CD4-positive, alpha-beta T cell (primary cell): ENCODE measurements at regions not wholly inside any gene's neighbourhood (a gene's known extent, or its start where the extent isn't known, plus 50 kb on each side); places are given as distances from the start of the nearest gene placed in this dataset.

Source experiments
- ATAC-seq: fragments of 200-7000 bp; cut with Tn5 transposase; one replicate; pipeline ENCODE4 v1.10.0; 2022; ENCODE audit warnings: mild to moderate bottlenecking; ENCODE audit not compliant: poor library complexity
- CTCF ChIA-PET: fragments of 350-600 bp; sonication (Branson Sonifier 250); formaldehyde crosslinking; loops from one replicate; lab custom pipeline; 2021; ENCODE audit warnings: antibody characterized with exemption, inconsistent platforms; lab: Charles Lee
- POLR2A ChIA-PET: fragments of 350-600 bp; sonication (Branson Sonifier 250); formaldehyde crosslinking; loops from one replicate; lab custom pipeline; 2021; ENCODE audit warnings: antibody characterized with exemption, inconsistent platforms; lab: Charles Lee
- DNase-seq, 14 experiments: peaks; one replicate each; pipeline ENCODE4 v3.0.0-alpha.2; 2013 to 2020; ENCODE audit warnings: mixed read lengths in 2 of 14
- H3K27ac ChIP-seq, 2 donors: one replicate each; pipeline versions ENCODE4 v1.5.1 to v1.7.0; 2013; ENCODE audit warnings: low read length in 2 of 2, low read depth in 1 of 2, mild to moderate bottlenecking in 1 of 2
- H3K27me3 ChIP-seq, 2 experiments: 1 replicate in 1 of 2; 2 replicates in 1 of 2; pipeline versions ENCODE4 v1.6.1 to v1.7.0; 2013; ENCODE audit warnings: low read length in 2 of 2, control low read depth in 1 of 2, mild to moderate bottlenecking in 1 of 2, moderate library complexity in 1 of 2; ENCODE audit not compliant: insufficient read depth in 2 of 2, control insufficient read depth in 1 of 2
- H3K36me3 ChIP-seq: one replicate; pipeline ENCODE4 v1.6.1; 2013; ENCODE audit warnings: low read length, control low read depth; ENCODE audit not compliant: insufficient read depth
- H3K4me1 ChIP-seq: one replicate; pipeline ENCODE4 v1.6.1; 2013; ENCODE audit warnings: low read length, control low read depth; ENCODE audit not compliant: insufficient read depth
- H3K4me3 ChIP-seq: one replicate; pipeline ENCODE4 v1.5.1; 2013; ENCODE audit warnings: mild to moderate bottlenecking, low read length, moderate library complexity
- H3K9me3 ChIP-seq, 2 experiments: 1 replicate in 1 of 2; 2 replicates in 1 of 2; pipeline versions ENCODE4 v1.6.1 to v1.7.0; 2013; ENCODE audit warnings: low read length in 2 of 2, mild to moderate bottlenecking in 2 of 2, control low read depth in 1 of 2, moderate library complexity in 1 of 2; ENCODE audit not compliant: control insufficient read depth in 1 of 2, insufficient read depth in 1 of 2
- H3K27ac Mint-ChIP-seq: one replicate; pipeline ENCODE4 v1.8.0; 2020; ENCODE audit warnings: mixed read lengths
- H3K27me3 Mint-ChIP-seq: one replicate; pipeline ENCODE4 v1.8.0; 2021; ENCODE audit warnings: mixed read lengths
- H3K36me3 Mint-ChIP-seq: one replicate; pipeline ENCODE4 v1.8.0; 2021; ENCODE audit warnings: low read depth, mixed read lengths
- H3K4me1 Mint-ChIP-seq: one replicate; pipeline ENCODE4 v1.8.0; 2021; ENCODE audit warnings: low read depth, mixed read lengths
- H3K4me3 Mint-ChIP-seq: one replicate; pipeline ENCODE4 v1.8.0; 2020; ENCODE audit warnings: mild to moderate bottlenecking, mixed read lengths
- H3K9me3 Mint-ChIP-seq: one replicate; pipeline ENCODE4 v1.8.0; 2020; ENCODE audit warnings: mixed read lengths
- CTCF ChIP-seq: fragments of 200-600 bp; IDR thresholded peaks from one replicate; pipeline ENCODE4 v1.8.0; 2022; ENCODE audit warnings: antibody characterized with exemption, mild to moderate bottlenecking
- intact Hi-C, 2 experiments: fragments of 100-400 bp; cut with DNase I in 1 of 2; cut with micrococcal nuclease in 1 of 2; formaldehyde crosslinking; loops; one replicate each; pipeline versions ENCODE4 v1.15.1 to v1.9.0; 2023 to 2025; cut with DNase I, micrococcal nuclease

DNA sequence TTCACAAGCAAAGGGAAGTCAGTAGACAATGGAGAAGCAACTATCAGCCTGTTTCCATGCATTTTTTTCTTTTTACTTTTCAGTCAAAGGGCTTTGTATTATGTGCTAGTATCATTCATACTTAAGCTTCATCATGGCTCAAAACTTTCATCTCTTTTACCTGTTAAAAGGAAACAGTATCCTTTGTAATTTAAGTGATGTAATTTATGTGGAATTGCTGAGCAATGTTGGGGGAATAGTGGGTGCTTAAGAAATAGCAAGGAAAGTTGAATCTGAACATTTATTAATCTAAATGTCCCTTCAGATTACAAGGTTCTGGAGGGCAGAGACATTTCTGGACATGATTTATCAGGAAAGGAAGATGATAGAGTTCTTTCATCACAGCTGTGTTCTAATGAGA, 915.3 kb downstream of the VRK1 start:
- Mint-ChIP-seq H3K9me3 (peaks cover 2% of the 10 kb centered on the region), H3K27me3 (no peaks in the 10 kb centered on the region), H3K27ac (peak overlapping the region; percentile 31), H3K4me1 (peaks cover 58% of the 10 kb centered on the region), H3K4me3 (no peak overlapping the region), H3K36me3 (no peaks in the 10 kb centered on the region)
- H3K36me3 ChIP-seq = no peaks in the 10 kb centered on the region
- no peaks in the 10 kb centered on the region for H3K9me3 ChIP-seq
- DNase-seq = no peak
- H3K4me3 ChIP-seq = no peak overlapping the region
- ChIA-PET CTCF (interaction anchor here (1.2 to 1.5 kb wide), 2 partner anchors 65 to 1559 kb away, joined by 3 to 4 read pairs; partner anchors contain the start of gene BCL11B), POLR2A (interaction anchor here (0.8 to 1.8 kb wide), 3 partner anchors 9 to 105 kb away, joined by 4 to 5 read pairs (median 5); no protein-coding TSS in a partner anchor)
- intact Hi-C loops = loop anchor here in 1 of 2 experiments (10.0 kb wide), 1 partner anchor 262 kb away; no protein-coding TSS in a partner anchor
- H3K4me1 ChIP-seq = peaks cover 23% of the 10 kb centered on the region
- no peaks in the 10 kb centered on the region for H3K27me3 ChIP-seq
- peak overlapping the region in 1 of 2 donors; percentile 5 for H3K27ac ChIP-seq
- no peak for TF ChIP-seq CTCF
- no peak for ATAC-seq

- H3K36me3 ChIP-seq = no peaks in the 10 kb centered on the region
- TF ChIP-seq CTCF = no peak
- no peaks in the 10 kb centered on the region for H3K27me3 Mint-ChIP-seq
- H3K4me1 ChIP-seq = peaks cover 18% of the 10 kb centered on the region
- ChIA-PET CTCF (interaction anchor here (1.2 to 1.5 kb wide), 2 partner anchors 64 to 1559 kb away, joined by 3 to 4 read pairs; partner anchors contain the start of gene BCL11B), POLR2A (interaction anchor here (0.8 to 1.8 kb wide), 3 partner anchors 9 to 106 kb away, joined by 4 to 5 read pairs (median 5); no protein-coding TSS in a partner anchor)
- peak overlapping the region in 1 of 2 donors; percentile 5 for H3K27ac ChIP-seq
- DNase-seq (peak in 1 of 14 experiments; percentile 39), ATAC-seq (no peak)
- no peaks in the 10 kb centered on the region for H3K9me3 ChIP-seq
- intact Hi-C loops = loop anchor here in 1 of 2 experiments (10.0 kb wide), 1 partner anchor 262 kb away; no protein-coding TSS in a partner anchor
- peaks cover 53% of the 10 kb centered on the region for H3K4me1 Mint-ChIP-seq
- no peaks in the 10 kb centered on the region for H3K36me3 Mint-ChIP-seq
- no peaks in the 10 kb centered on the region for H3K27me3 ChIP-seq
- no peak overlapping the region for H3K27ac Mint-ChIP-seq
- H3K4me3 ChIP-seq = no peak overlapping the region
- no peak overlapping the region for H3K4me3 Mint-ChIP-seq
- H3K9me3 Mint-ChIP-seq = peaks cover 2% of the 10 kb centered on the region
Measured at GRCh38 chr14:97713023-97713422, 915.8 kb downstream of the VRK1 start.

- peaks cover 57% of the 10 kb centered on the region for H3K4me1 Mint-ChIP-seq
- POLR2A ChIA-PET = interaction anchor here (0.6 to 1.0 kb wide), 4 partner anchors 85 to 504 kb away, joined by 3 to 4 read pairs (median 3); no protein-coding TSS in a partner anchor
- TF ChIP-seq CTCF = no peak
Measured at GRCh38 chr14:97718886-97719442, 921.8 kb downstream of the VRK1 start.

More at GRCh38 chr14:97718886-97719442, 921.8 kb downstream of the VRK1 start:
- ATAC-seq (no peak), DNase-seq (no peak)
- Mint-ChIP-seq H3K9me3 (no peaks in the 10 kb centered on the region), H3K4me3 (peak overlapping the region; percentile 4), H3K27ac (peak overlapping the region; percentile 94), H3K36me3 (no peaks in the 10 kb centered on the region), H3K27me3 (no peaks in the 10 kb centered on the region)
- no peaks in the 10 kb centered on the region for H3K27me3 ChIP-seq
- CTCF ChIA-PET = no interaction called here
- H3K9me3 ChIP-seq = no peaks in the 10 kb centered on the region
- peaks cover 30% of the 10 kb centered on the region for H3K4me1 ChIP-seq
- H3K27ac ChIP-seq = peak overlapping the region; percentile 18 to 23
- H3K4me3 ChIP-seq = no peak overlapping the region
- intact Hi-C loops = loop anchor here in 1 of 2 experiments (1.0 to 10.0 kb wide), 2 partner anchors 20 to 256 kb away; no protein-coding TSS in a partner anchor
- H3K36me3 ChIP-seq = no peaks in the 10 kb centered on the region
